ENCODE measurements at regions not wholly inside any gene's neighbourhood (a gene's known extent, or its start where the extent isn't known, plus 50 kb on each side); places are given as distances from the start of the nearest gene placed in this dataset.
A peak's percentile ranks its signal among the peaks of the same experiment; 100 is the strongest.

DNA sequence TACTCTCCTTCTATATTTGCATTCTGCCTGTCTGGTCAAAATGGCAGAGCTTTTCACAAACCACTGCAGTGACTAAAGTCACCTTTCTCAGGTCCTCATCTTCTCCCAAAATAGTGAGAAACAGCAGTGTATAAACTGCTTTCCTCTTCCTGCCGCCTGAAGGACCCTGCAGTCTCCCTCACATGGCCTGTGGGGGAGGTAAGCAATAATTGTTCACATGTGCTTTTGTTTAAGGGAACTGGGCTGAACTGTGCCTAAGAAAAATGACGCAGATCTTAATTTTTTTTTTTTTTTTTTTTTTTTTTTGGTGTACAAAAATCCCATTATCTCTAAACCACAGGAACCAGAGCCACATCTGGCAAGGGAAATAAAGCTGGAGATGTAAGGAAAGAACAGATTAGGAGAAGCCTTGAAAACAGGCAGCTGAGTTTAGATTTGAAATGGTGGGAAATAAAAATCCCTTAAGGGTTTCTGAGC is 131.7 kb upstream of the VLDLR start:
- Histone ChIP-seq H3K36me3 (ENCODE audit: control insufficient read depth in 1 of 2, insufficient read depth in 2 of 2, low read length in 1 of 2) (no peaks in the 10 kb centered on the region), H3K4me1 (ENCODE audit: control insufficient read depth in 1 of 2, insufficient read depth in 2 of 2, low read length in 2 of 2) (no peaks in the 10 kb centered on the region), H3K27ac (ENCODE audit: low read depth in 1 of 2, low read length in 2 of 2) (no peak overlapping the region), H3K9me3 (ENCODE audit: control insufficient read depth, low read length) (no peaks in the 10 kb centered on the region), H3K27me3 (ENCODE audit: control insufficient read depth in 1 of 2, insufficient read depth in 2 of 2, low read length in 1 of 2) (no peaks in the 10 kb centered on the region), H3K4me3 (ENCODE audit: low read length in 2 of 2) (no peak overlapping the region)
- peak; percentile 60 for ATAC-seq (ENCODE audit: low FRiP score)
- no peak for DNase-seq
- 52 to 60% methylated on average over 2 of the region's 2 CpGs for WGBS, 2 donors
- intact Hi-C loops (cut with DNase I), result loop anchor here in 1 of 2 donors (10.0 kb wide), 1 partner anchor 45 kb away; no protein-coding TSS in a partner anchor

DNA sequence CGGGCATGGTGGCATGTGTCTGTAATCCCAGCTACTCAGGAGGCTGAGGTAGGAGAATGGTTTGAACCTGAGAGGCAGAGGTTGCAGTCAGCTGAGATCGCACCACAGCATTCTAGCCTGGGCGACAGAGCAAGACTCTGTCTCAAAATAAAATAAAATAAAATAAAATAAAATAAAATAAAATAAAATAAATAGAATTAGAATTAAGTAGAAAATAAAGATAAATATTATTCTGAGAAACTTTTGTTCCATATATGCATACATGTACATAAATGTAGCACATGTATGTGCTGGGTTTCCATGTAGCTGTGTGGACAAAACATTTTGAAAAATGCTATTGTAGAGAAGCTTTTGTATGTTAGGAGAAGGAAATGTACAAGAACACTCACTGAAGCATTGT is 129.4 kb upstream of the VLDLR start:
- H3K27ac ChIP-seq (ENCODE audit: low read depth in 1 of 2, low read length in 2 of 2), result no peak overlapping the region
- intact Hi-C loops (cut with DNase I), result no loop called here
- no peaks in the 10 kb centered on the region for H3K27me3 ChIP-seq (ENCODE audit: control insufficient read depth in 1 of 2, insufficient read depth in 2 of 2, low read length in 1 of 2)
- H3K4me3 ChIP-seq (ENCODE audit: low read length in 2 of 2), result no peak overlapping the region
- no peak for ATAC-seq (ENCODE audit: low FRiP score)
- DNase-seq, result no peak
- 96 to 98% methylated on average over 3 of the region's 3 CpGs for WGBS, 2 donors
- no peaks in the 10 kb centered on the region for H3K4me1 ChIP-seq (ENCODE audit: control insufficient read depth in 1 of 2, insufficient read depth in 2 of 2, low read length in 2 of 2)
- no peaks in the 10 kb centered on the region for H3K9me3 ChIP-seq (ENCODE audit: control insufficient read depth, low read length)
- no peaks in the 10 kb centered on the region for H3K36me3 ChIP-seq (ENCODE audit: control insufficient read depth in 1 of 2, insufficient read depth in 2 of 2, low read length in 1 of 2)

DNA sequence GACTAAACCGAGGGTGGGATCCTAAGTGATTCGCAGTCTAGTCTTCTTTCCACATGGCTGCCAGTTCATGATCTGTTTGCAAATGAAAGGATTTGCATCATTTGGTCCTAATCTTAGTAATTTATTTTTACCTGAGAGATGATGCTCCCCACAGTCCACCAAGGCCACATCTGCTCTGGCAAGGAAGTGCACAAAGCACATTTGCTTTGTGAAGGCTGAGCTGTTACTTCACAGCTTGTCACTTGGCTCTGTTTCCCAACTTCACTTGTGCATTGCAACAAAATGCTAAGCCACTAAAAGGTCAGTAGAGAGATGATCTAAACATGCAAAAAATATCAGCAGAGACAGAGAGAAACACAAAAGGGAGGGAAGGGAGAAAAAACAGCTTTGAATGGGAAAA is 128.5 kb upstream of the VLDLR start:
- WGBS, 2 donors, result 97% methylated on average over 2 of the region's 2 CpGs
- intact Hi-C loops (cut with DNase I), result no loop called here
- no peak for DNase-seq
- no peak overlapping the region for H3K4me3 ChIP-seq (ENCODE audit: low read length in 2 of 2)
- H3K4me1 ChIP-seq (ENCODE audit: control insufficient read depth in 1 of 2, insufficient read depth in 2 of 2, low read length in 2 of 2), result no peaks in the 10 kb centered on the region
- H3K9me3 ChIP-seq (ENCODE audit: control insufficient read depth, low read length), result no peaks in the 10 kb centered on the region
- H3K27ac ChIP-seq (ENCODE audit: low read depth in 1 of 2, low read length in 2 of 2), result no peak overlapping the region
- no peak for ATAC-seq (ENCODE audit: low FRiP score)
- H3K27me3 ChIP-seq (ENCODE audit: control insufficient read depth in 1 of 2, insufficient read depth in 2 of 2, low read length in 1 of 2), result no peaks in the 10 kb centered on the region
- no peaks in the 10 kb centered on the region for H3K36me3 ChIP-seq (ENCODE audit: control insufficient read depth in 1 of 2, insufficient read depth in 2 of 2, low read length in 1 of 2)

DNA sequence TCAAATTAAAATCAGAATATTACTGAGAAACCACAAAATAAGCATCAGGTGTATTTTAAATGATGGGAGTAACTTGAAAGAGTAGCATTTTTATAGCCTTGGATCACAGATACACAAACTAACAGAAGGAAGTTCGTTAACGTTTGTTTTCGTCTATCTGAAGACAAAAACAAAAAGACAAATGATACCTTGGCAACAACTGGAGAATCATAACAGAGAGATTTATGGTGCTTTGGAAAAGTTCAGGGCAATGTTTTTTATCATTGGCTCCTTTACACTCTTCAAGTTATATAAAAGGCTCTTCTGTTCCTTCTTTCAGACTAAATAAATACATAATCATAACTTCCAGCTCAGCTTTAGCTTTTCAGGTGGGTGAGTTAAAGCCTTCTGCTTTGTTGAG is 128.1 kb upstream of the VLDLR start:
- 75 to 85% methylated on average over 3 of the region's 3 CpGs for WGBS, 2 donors

DNA sequence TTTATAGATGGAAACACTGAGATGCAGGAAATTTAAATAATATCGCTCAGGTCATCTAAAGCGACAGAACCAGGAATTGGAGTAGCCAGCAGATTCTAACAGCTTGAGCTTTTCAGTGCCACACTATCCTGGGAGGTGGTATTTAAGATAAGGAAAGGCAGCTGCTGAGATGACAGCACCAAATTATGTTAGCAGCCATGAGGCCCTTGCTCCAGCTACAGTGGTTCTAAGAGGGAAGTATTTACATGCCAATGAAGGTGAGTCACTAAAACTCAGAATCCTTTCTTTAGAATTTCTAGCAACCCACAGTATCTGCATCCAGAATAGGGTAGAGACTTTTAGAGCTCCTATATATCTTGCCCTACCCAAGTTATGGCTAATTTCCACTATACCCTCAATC is 127.0 kb upstream of the VLDLR start:
- Histone ChIP-seq H3K36me3 (ENCODE audit: control insufficient read depth in 1 of 2, insufficient read depth in 2 of 2, low read length in 1 of 2) (no peaks in the 10 kb centered on the region), H3K4me1 (ENCODE audit: control insufficient read depth in 1 of 2, insufficient read depth in 2 of 2, low read length in 2 of 2) (no peaks in the 10 kb centered on the region), H3K27ac (ENCODE audit: low read depth in 1 of 2, low read length in 2 of 2) (no peak overlapping the region), H3K27me3 (ENCODE audit: control insufficient read depth in 1 of 2, insufficient read depth in 2 of 2, low read length in 1 of 2) (no peaks in the 10 kb centered on the region), H3K9me3 (ENCODE audit: control insufficient read depth, low read length) (no peaks in the 10 kb centered on the region), H3K4me3 (ENCODE audit: low read length in 2 of 2) (no peak overlapping the region)
- no peak for ATAC-seq (ENCODE audit: low FRiP score)
- intact Hi-C loops (cut with DNase I), result no loop called here
- WGBS, 2 donors, result 96 to 97% methylated on average over 2 of the region's 2 CpGs
- DNase-seq, result no peak

More for the DNA sequence above, 128.1 kb upstream of the VLDLR start:
- no peak for ATAC-seq (ENCODE audit: low FRiP score)
- no peaks in the 10 kb centered on the region for H3K4me1 ChIP-seq (ENCODE audit: control insufficient read depth in 1 of 2, insufficient read depth in 2 of 2, low read length in 2 of 2)
- no peaks in the 10 kb centered on the region for H3K9me3 ChIP-seq (ENCODE audit: control insufficient read depth, low read length)
- H3K4me3 ChIP-seq (ENCODE audit: low read length in 2 of 2), result no peak overlapping the region
- no peaks in the 10 kb centered on the region for H3K36me3 ChIP-seq (ENCODE audit: control insufficient read depth in 1 of 2, insufficient read depth in 2 of 2, low read length in 1 of 2)
- intact Hi-C loops (cut with DNase I), result no loop called here
- H3K27me3 ChIP-seq (ENCODE audit: control insufficient read depth in 1 of 2, insufficient read depth in 2 of 2, low read length in 1 of 2), result no peaks in the 10 kb centered on the region
- H3K27ac ChIP-seq (ENCODE audit: low read depth in 1 of 2, low read length in 2 of 2), result no peak overlapping the region
- DNase-seq, result no peak

DNA sequence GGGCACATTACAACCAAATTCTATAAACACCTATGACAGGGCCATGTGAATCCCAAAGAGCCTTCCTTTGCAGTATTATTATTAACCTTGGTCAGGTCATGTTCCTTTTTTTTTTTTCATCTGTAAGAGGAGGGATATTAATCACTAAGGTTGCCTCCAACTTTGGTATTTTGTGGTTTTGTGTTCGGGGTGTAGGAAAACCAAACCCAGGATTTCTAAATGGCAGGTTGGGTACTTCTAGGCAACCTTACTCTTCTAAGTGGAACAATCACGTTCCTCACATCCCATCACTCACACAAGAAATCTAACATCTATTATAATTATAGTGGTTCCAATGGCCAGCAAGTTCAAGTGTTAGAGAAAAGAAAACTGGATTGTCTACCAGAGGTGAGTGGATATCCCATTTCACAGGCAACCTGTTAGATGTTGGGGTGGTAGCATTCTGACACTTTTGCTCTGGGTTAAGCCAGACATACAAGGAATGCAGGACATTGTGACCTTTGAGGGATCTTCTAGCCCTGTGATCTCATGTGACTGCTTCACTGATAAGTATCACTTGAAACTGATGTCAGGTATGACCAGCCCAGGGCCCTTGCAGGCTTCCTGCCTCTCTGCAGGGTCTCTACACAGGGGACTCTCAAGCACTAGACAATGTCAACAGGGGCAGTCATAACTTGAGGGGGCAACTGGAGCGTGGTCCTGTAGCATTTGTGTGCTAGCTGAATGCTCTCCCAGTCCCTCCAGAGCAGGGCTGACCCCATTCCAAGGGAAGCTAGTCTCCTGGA is 126.2 kb upstream of the VLDLR start:
- H3K9me3 ChIP-seq (ENCODE audit: control insufficient read depth, low read length), result no peaks in the 10 kb centered on the region
- no peaks in the 10 kb centered on the region for H3K36me3 ChIP-seq (ENCODE audit: control insufficient read depth in 1 of 2, insufficient read depth in 2 of 2, low read length in 1 of 2)
- H3K27me3 ChIP-seq (ENCODE audit: control insufficient read depth in 1 of 2, insufficient read depth in 2 of 2, low read length in 1 of 2), result no peaks in the 10 kb centered on the region
- H3K4me3 ChIP-seq (ENCODE audit: low read length in 2 of 2), result no peak overlapping the region
- H3K27ac ChIP-seq (ENCODE audit: low read depth in 1 of 2, low read length in 2 of 2), result no peak overlapping the region
- ATAC-seq (ENCODE audit: low FRiP score) (no peak), DNase-seq (no peak)
- 91 to 96% methylated on average over 3 of the region's 3 CpGs for WGBS, 2 donors
- intact Hi-C loops (cut with DNase I), result no loop called here
- H3K4me1 ChIP-seq (ENCODE audit: control insufficient read depth in 1 of 2, insufficient read depth in 2 of 2, low read length in 2 of 2), result no peaks in the 10 kb centered on the region

DNA sequence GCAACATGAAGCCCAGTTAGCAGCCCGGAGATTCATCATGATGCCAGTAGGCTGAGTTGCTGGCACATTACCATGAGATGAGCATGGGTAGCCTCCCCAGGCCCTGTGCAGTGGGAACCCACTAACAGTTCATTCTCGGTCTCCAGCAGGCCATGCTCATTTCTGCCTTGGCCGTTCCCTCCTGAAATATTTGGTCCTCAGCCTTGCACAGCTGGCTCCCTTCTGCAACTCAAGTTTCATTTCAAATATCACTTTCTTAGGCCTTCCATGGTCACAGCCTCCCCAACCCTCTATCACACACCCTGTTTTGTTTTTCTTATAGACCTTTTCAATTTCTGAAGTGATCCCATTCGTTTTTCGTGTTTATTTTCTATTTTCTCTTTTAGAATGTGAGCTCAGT is 125.4 kb upstream of the VLDLR start:
- Histone ChIP-seq H3K9me3 (ENCODE audit: control insufficient read depth, low read length) (no peaks in the 10 kb centered on the region), H3K4me1 (ENCODE audit: control insufficient read depth in 1 of 2, insufficient read depth in 2 of 2, low read length in 2 of 2) (no peaks in the 10 kb centered on the region), H3K36me3 (ENCODE audit: control insufficient read depth in 1 of 2, insufficient read depth in 2 of 2, low read length in 1 of 2) (no peaks in the 10 kb centered on the region), H3K27ac (ENCODE audit: low read depth in 1 of 2, low read length in 2 of 2) (no peak overlapping the region), H3K27me3 (ENCODE audit: control insufficient read depth in 1 of 2, insufficient read depth in 2 of 2, low read length in 1 of 2) (no peaks in the 10 kb centered on the region), H3K4me3 (ENCODE audit: low read length in 2 of 2) (no peak overlapping the region)
- no peak for DNase-seq
- intact Hi-C loops (cut with DNase I), result no loop called here
- 92 to 94% methylated on average over 5 of the region's 5 CpGs for WGBS, 2 donors
- no peak for ATAC-seq (ENCODE audit: low FRiP score)

DNA sequence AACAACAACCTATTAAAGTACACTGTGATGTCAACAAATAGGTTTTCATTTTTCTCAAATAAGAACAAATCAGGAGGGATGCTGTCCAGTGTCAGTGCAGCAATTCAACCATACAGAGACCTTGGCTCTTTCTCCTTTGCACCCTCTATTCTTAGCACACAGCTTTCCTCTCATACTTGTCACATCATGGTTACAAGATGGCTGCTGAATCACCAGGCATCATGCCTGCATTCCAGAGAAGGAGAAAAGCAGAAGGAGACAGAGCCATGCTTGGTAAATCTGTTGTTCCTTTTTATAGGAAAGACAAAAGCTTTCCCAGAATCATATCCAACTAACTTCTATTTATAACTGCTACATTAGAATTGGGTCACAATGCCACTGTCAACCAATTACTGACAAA is 124.7 kb upstream of the VLDLR start:
- Histone ChIP-seq H3K4me1 (ENCODE audit: control insufficient read depth in 1 of 2, insufficient read depth in 2 of 2, low read length in 2 of 2) (no peaks in the 10 kb centered on the region), H3K27me3 (ENCODE audit: control insufficient read depth in 1 of 2, insufficient read depth in 2 of 2, low read length in 1 of 2) (no peaks in the 10 kb centered on the region), H3K9me3 (ENCODE audit: control insufficient read depth, low read length) (no peaks in the 10 kb centered on the region), H3K36me3 (ENCODE audit: control insufficient read depth in 1 of 2, insufficient read depth in 2 of 2, low read length in 1 of 2) (no peaks in the 10 kb centered on the region), H3K27ac (ENCODE audit: low read depth in 1 of 2, low read length in 2 of 2) (no peak overlapping the region), H3K4me3 (ENCODE audit: low read length in 2 of 2) (no peak overlapping the region)
- intact Hi-C loops (cut with DNase I), result no loop called here
- DNase-seq, result no peak
- no peak for ATAC-seq (ENCODE audit: low FRiP score)

DNA sequence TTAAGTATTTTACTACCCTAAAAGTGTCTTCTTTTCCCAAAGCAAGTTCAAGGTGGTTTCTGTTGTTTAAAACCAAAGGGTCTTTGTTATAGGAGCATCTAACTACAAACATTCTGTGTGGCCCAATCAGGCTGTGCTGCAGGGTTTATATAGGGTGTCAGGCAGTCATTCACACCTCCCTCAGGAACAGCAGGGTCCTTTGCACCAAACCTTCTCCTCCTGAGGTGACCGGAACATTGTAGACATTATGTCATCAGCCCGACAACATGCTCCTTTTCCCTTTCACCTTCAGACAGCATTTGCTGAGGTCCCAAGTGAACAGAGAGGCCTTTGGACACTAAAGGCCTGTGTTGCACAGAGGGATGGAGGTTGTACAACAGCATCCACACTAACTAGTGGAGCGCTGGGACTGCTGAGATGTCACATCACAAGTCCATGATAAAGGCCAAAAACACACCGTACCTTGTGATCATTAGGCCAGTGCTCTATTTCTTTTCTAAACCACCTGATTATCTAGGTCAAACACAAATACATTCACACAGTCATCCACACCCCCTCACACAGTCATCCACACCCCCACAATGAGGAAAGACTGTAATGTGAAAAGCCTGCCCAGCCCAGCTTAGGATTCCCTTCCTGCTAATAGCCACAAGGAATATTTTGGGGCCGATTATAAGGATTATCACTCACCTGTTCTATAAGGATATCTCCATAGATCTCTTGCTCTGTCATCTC is 123.8 kb upstream of the VLDLR start:
- H3K4me3 ChIP-seq (ENCODE audit: low read length in 2 of 2), result no peak overlapping the region
- ATAC-seq (ENCODE audit: low FRiP score), result no peak
- no peak overlapping the region for H3K27ac ChIP-seq (ENCODE audit: low read depth in 1 of 2, low read length in 2 of 2)

More for the DNA sequence above, 123.8 kb upstream of the VLDLR start:
- H3K36me3 ChIP-seq (ENCODE audit: control insufficient read depth in 1 of 2, insufficient read depth in 2 of 2, low read length in 1 of 2), result no peaks in the 10 kb centered on the region
- no peaks in the 10 kb centered on the region for H3K4me1 ChIP-seq (ENCODE audit: control insufficient read depth in 1 of 2, insufficient read depth in 2 of 2, low read length in 2 of 2)
- 77 to 92% methylated on average over 5 of the region's 5 CpGs for WGBS, 2 donors
- DNase-seq, result no peak
- no peaks in the 10 kb centered on the region for H3K9me3 ChIP-seq (ENCODE audit: control insufficient read depth, low read length)
- intact Hi-C loops (cut with DNase I), result no loop called here
- H3K27me3 ChIP-seq (ENCODE audit: control insufficient read depth in 1 of 2, insufficient read depth in 2 of 2, low read length in 1 of 2), result no peaks in the 10 kb centered on the region
